K562 (cell line): ENCODE measurements at regions not wholly inside any gene's neighbourhood (a gene's known extent, or its start where the extent isn't known, plus 50 kb on each side); places are given as distances from the start of the nearest gene placed in this dataset.

Experiments used
- ATAC-seq: fragments of 200-7000 bp; cut with Tn5 transposase; 3 replicates; pipeline ENCODE4 v1.9.1; 2020; ENCODE audit warnings: moderate library complexity
- BruUV-seq: library from RNA; stranded (reverse); fragments of 400-500 nt; replicated peaks from 2 replicates; lab custom pipeline; 2021; lab: Mats Ljungman, UMichigan
- CTCF ChIA-PET: fragments of 300-600 bp; formaldehyde crosslinking; extraction: SDS; loops from one replicate; lab custom pipeline; 2021; ENCODE audit warnings: low intra/inter-chr PET ratio; lab: Yijun Ruan, JAX
- POLR2A ChIA-PET: fragments of 300-600, 350-650 bp; sonication (Branson Sonifier 250); formaldehyde crosslinking; extraction: SDS; loops from one replicate; lab custom pipeline; 2021; ENCODE audit warnings: antibody characterized with exemption, inconsistent platforms; lab: Yijun Ruan, JAX
- DNase-seq, 4 experiments: peaks; one replicate each; pipeline versions ENCODE4 v3.0.0 to v3.0.0-alpha.2; 2011 to 2018; ENCODE audit warnings: low spot score in 3 of 4, mixed read lengths in 3 of 4; ENCODE audit errors: extremely low read depth in 1 of 4
- FAIRE-seq: peaks from 2 replicates; lab custom pipeline; 2011; peaks lifted over from hg19 to GRCh38; lab: Jason Lieb, UNC
- H2AFZ ChIP-seq: 2 replicates; pipeline ENCODE4 v1.6.0; 2011; ENCODE audit warnings: low read depth, low read length, control low read depth, inconsistent platforms
- H3K27ac ChIP-seq: fragments of 200-600 bp; 3 replicates; pipeline ENCODE4 v1.8.0; 2011; ENCODE audit warnings: low read depth, mild to moderate bottlenecking, control low read depth, inconsistent platforms, low read length, moderate library complexity, mixed read lengths; ENCODE audit errors: extremely low read depth
- H3K27me3 ChIP-seq, 2 experiments: fragments of 300-600 bp in 1 of 2; 2 replicates in 1 of 2; 3 replicates in 1 of 2; pipeline versions ENCODE4 v1.6.0 to v1.8.0; 2011; ENCODE audit warnings: inconsistent platforms in 2 of 2, low read length in 2 of 2, mild to moderate bottlenecking in 1 of 2, mixed read lengths in 1 of 2, moderate library complexity in 1 of 2; ENCODE audit not compliant: control insufficient read depth in 2 of 2, insufficient read depth in 2 of 2
- H3K36me3 ChIP-seq: fragments of 300-600 bp; 3 replicates; pipeline ENCODE4 v1.8.0; 2011; ENCODE audit warnings: mild to moderate bottlenecking, low read length, inconsistent platforms; ENCODE audit not compliant: control insufficient read depth, insufficient read depth
- H3K4me1 ChIP-seq, 2 experiments: fragments of 200-600 bp in 1 of 2; replicated peaks in 1 of 2; 2 replicates in 1 of 2; 3 replicates in 1 of 2; pipeline versions ENCODE4 v1.5.1 to v1.8.0; 2011; ENCODE audit warnings: inconsistent platforms in 2 of 2, low read length in 2 of 2, mild to moderate bottlenecking in 1 of 2, mixed read lengths in 1 of 2, moderate library complexity in 1 of 2; ENCODE audit not compliant: control insufficient read depth in 2 of 2, insufficient read depth in 2 of 2
- H3K4me2 ChIP-seq: 2 replicates; pipeline ENCODE4 v1.6.1; 2011; ENCODE audit warnings: low read length, control low read depth, inconsistent platforms, mixed read lengths; ENCODE audit not compliant: insufficient read depth
- H3K4me3 ChIP-seq: fragments of 200-600 bp; sonication (generic), shearing (Covaris generic); 2 replicates; pipeline ENCODE4 v1.5.1; 2016; ENCODE audit warnings: control low read depth, inconsistent platforms
- H3K79me2 ChIP-seq: fragments of 200-600 bp; 3 replicates; pipeline ENCODE4 v1.8.0; 2011; ENCODE audit warnings: low read length, inconsistent platforms; ENCODE audit not compliant: control insufficient read depth, insufficient read depth
- H3K9ac ChIP-seq, 2 experiments: 2 replicates each; pipeline versions ENCODE4 v1.6.0 to v1.6.1; 2011; ENCODE audit warnings: low read depth in 2 of 2, low read length in 2 of 2, control low read depth in 1 of 2, inconsistent platforms in 1 of 2, mild to moderate bottlenecking in 1 of 2, mixed read lengths in 1 of 2; ENCODE audit not compliant: insufficient read depth in 1 of 2
- H3K9me1 ChIP-seq: one replicate; pipeline ENCODE4 v1.6.0; 2011; ENCODE audit warnings: inconsistent platforms, mild to moderate bottlenecking, low read length, moderate library complexity; ENCODE audit not compliant: control insufficient read depth, insufficient read depth
- H3K9me3 ChIP-seq: replicated peaks from 2 replicates; pipeline ENCODE4 v1.5.1; 2011; ENCODE audit warnings: low read depth, low read length, inconsistent platforms; ENCODE audit not compliant: control insufficient read depth, insufficient read depth
- H4K20me1 ChIP-seq: replicated peaks from 2 replicates; pipeline ENCODE4 v1.6.1; 2011; ENCODE audit warnings: low read length, inconsistent platforms, mixed read lengths; ENCODE audit not compliant: control insufficient read depth, insufficient read depth
- ARID4B ChIP-seq: sonication (generic); formaldehyde crosslinking; IDR thresholded peaks from 2 replicates; pipeline ENCODE4 v1.8.0; 2022; ENCODE audit warnings: mild to moderate bottlenecking, missing genetic modification reagents
- CCNT2 ChIP-seq: IDR thresholded peaks from 2 replicates; pipeline ENCODE4 v1.6.1; 2011; ENCODE audit warnings: borderline replicate concordance, low read depth, mild to moderate bottlenecking, moderate library complexity, mixed read lengths, low read length; ENCODE audit not compliant: insufficient read length; ENCODE audit errors: extremely low read depth
- CSDE1 ChIP-seq, 2 experiments: fragments of 450-650 bp; IDR thresholded peaks; 2 replicates each; pipeline ENCODE4 v1.6.1; 2016; ENCODE audit warnings: mild to moderate bottlenecking in 1 of 2
- FOSL1 ChIP-seq: fragments of 200-800 bp; sonication (Bioruptor generic); conservative IDR thresholded peaks from 2 replicates; pipeline ENCODE4 v1.6.1; 2016; ENCODE audit warnings: missing genetic modification characterization, missing compliant biosample characterization
- IRF2 ChIP-seq: sonication (generic); formaldehyde crosslinking; IDR thresholded peaks from 2 replicates; pipeline ENCODE4 v1.8.1; 2022; ENCODE audit warnings: mild to moderate bottlenecking, missing genetic modification reagents
- KAT8 ChIP-seq: fragments of 450-650 bp; IDR thresholded peaks from 2 replicates; pipeline ENCODE4 v1.6.1; 2016; ENCODE audit warnings: low read depth, mild to moderate bottlenecking
- MTA3 ChIP-seq: fragments of 450-650 bp; formaldehyde crosslinking; IDR thresholded peaks from 2 replicates; pipeline ENCODE4 v1.6.1; 2017; ENCODE audit warnings: mild to moderate bottlenecking, borderline replicate concordance
- NFIX ChIP-seq: fragments of 250-450 bp; sonication (Bioruptor Pico); IDR thresholded peaks from 2 replicates; pipeline ENCODE4 v1.4.0; 2020; ENCODE audit warnings: low read depth, mild to moderate bottlenecking, moderate library complexity
- NR4A1 ChIP-seq, 2 experiments: fragments of 250-450 bp in 1 of 2; fragments of 450-650 bp in 1 of 2; sonication (Bioruptor Pico) in 1 of 2; IDR thresholded peaks; 2 replicates each; pipeline versions ENCODE4 v1.4.0 to v1.6.1; 2016 to 2020; ENCODE audit warnings: mild to moderate bottlenecking in 2 of 2, missing compliant biosample characterization in 1 of 2, missing genetic modification characterization in 1 of 2, moderate library complexity in 1 of 2
- PPARD ChIP-seq: fragments of 250-450 bp; sonication (Bioruptor Pico); IDR thresholded peaks from 2 replicates; pipeline ENCODE4 v1.8.0; 2022; ENCODE audit warnings: inconsistent platforms, mild to moderate bottlenecking, moderate library complexity
- WHSC1 ChIP-seq: IDR thresholded peaks from one replicate; pipeline ENCODE4 v1.6.1; 2012; ENCODE audit warnings: low read length, control low read depth, inconsistent platforms
- ZBTB33 ChIP-seq: sonication (generic); formaldehyde crosslinking; IDR thresholded peaks from 2 replicates; pipeline ENCODE4 v1.8.1; 2023; ENCODE audit warnings: mild to moderate bottlenecking, missing genetic modification reagents
- ZFX ChIP-seq: sonication (generic); formaldehyde crosslinking; IDR thresholded peaks from 2 replicates; pipeline ENCODE4 v1.8.0; 2022; ENCODE audit warnings: mild to moderate bottlenecking, missing genetic modification reagents, moderate library complexity
- ZNF197 ChIP-seq: fragments of 200-800 bp; sonication (Bioruptor generic); IDR thresholded peaks from 2 replicates; pipeline ENCODE4 v1.6.1; 2016; ENCODE audit warnings: low read depth, missing genetic modification characterization, missing compliant biosample characterization
- ZNF253 ChIP-seq: fragments of 250-450 bp; sonication (Bioruptor Pico); conservative IDR thresholded peaks from 2 replicates; pipeline ENCODE4 v1.6.1; 2021; ENCODE audit warnings: mild to moderate bottlenecking
- ZNF561 ChIP-seq: fragments of 450-650 bp; formaldehyde crosslinking; conservative IDR thresholded peaks from 2 replicates; pipeline ENCODE4 v1.4.0; 2020; ENCODE audit warnings: mild to moderate bottlenecking, moderate library complexity
- ZNF77 ChIP-seq: fragments of 250-450 bp; sonication (Bioruptor Pico); IDR thresholded peaks from 2 replicates; pipeline ENCODE4 v1.5.0; 2020
- WGBS: fragments of 100-300 bp; shearing (Covaris generic); methylation state at CpG from one replicate; pipeline ENCODE4 v1.1.6; 2016; ENCODE audit warnings: low coverage, mixed read lengths; ENCODE audit not compliant: insufficient coverage; ENCODE audit errors: missing lambda C conversion rate; 5-methylcytosine and 5-hydroxymethylcytosine counted together
- in situ Hi-C: fragments of 300-500 bp; cut with MboI; formaldehyde crosslinking; loops from 4 replicates; pipeline ENCODE4 v1.15.0; 2018; ENCODE audit warnings: inconsistent platforms, mixed read lengths
- intact Hi-C: fragments of 100-400 bp; cut with micrococcal nuclease; formaldehyde crosslinking; loops from 2 replicates; pipeline ENCODE4 v1.14.2; 2022

GRCh38 chr18:35818353-35818667 lies 154.2 kb upstream of the RMP24 start (continued):
- TF ChIP-seq CSDE1 (IDR thresholded peaks at IDR 0.05) (no peak), CCNT2 (no peak), IRF2 (CRISPR knock-in tag) (no peak), WHSC1 (no peak), NFIX (no peak), ZNF197 (CRISPR knock-in tag) (no peak)

- no TSS peak for BruUV-seq
- no peaks in the 10 kb centered on the region for H3K79me2 ChIP-seq
- in situ Hi-C loops: no loop called here
- CTCF ChIA-PET: no interaction called here
- no peak overlapping the region for H3K27ac ChIP-seq
- TF ChIP-seq MTA3: no peak
- TF ChIP-seq ARID4B (CRISPR knock-in tag): no peak
- no peak for TF ChIP-seq ZFX
- no peak for TF ChIP-seq FOSL1 (tag)
- TF ChIP-seq KAT8: no peak
- no peak for TF ChIP-seq ZBTB33
- no peak for TF ChIP-seq ZNF77 (CRISPR knock-in tag)
- TF ChIP-seq ZNF561 (CRISPR knock-in tag): no peak
- no peak for TF ChIP-seq NR4A1 (CRISPR knock-in tag; IDR thresholded peaks at IDR 0.05)
- TF ChIP-seq NR4A1 (tag; IDR thresholded peaks at IDR 0.05): no peak
- no peak for TF ChIP-seq ZNF253 (CRISPR knock-in tag)
- no peak for TF ChIP-seq PPARD (CRISPR knock-in tag)
- TF ChIP-seq, all 486 proteins: peak for 0
- Histone ChIP-seq H4K20me1 (no peaks in the 10 kb centered on the region), H3K4me2 (no peak overlapping the region), H3K4me3 (no peak overlapping the region), H3K4me1 (peaks cover 2 to 8% of the 10 kb centered on the region in 2 experiments; a peak in 1 of 5 replicates), H3K9me1 (no peaks in the 10 kb centered on the region), H2AFZ (no peak overlapping the region), H3K9ac (no peak overlapping the region), H3K9me3 (no peaks in the 10 kb centered on the region), H3K36me3 (no peaks in the 10 kb centered on the region), H3K27me3 (peaks cover 0 to 12% of the 10 kb centered on the region in 2 experiments; a peak in 2 of 5 replicates)
- intact Hi-C loops: no loop called here
- no peak for ATAC-seq
- whole genome bisulfite sequencing: 14% methylated on average over 6 of the region's 6 CpGs
- FAIRE-seq: no peak
- DNase-seq: no peak
- POLR2A ChIA-PET: no interaction called here
Measured at GRCh38 chr18:35822413-35822812, 150.1 kb upstream of the RMP24 start.
